ENCODE measurements at regions not wholly inside any gene's neighbourhood (a gene's known extent, or its start where the extent isn't known, plus 50 kb on each side); places are given as distances from the start of the nearest gene placed in this dataset.

DNA sequence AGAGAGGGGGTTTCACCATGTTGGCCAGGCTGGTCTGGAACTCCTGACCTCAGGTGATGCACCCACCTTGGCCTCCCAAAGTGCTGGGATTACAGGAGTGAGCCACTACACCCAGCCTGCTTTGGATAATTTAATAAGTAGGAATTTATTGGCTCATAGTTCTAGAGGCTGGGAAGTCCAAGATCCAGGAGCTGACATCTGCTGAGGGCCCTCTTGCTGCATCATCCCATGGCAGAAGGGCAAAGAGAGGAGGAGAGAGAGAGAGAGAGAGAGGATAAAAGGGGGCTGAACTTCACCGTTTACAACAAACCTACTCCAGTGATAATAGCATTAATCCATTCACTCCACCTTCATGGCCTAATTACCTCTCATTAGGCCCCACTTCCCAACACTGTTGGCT lies 62.0 kb upstream of the HES1 start:
- no peak for DNase-seq

- DNase-seq = no peak
Observed at GRCh38 chr3:194075088-194075615, 60.8 kb upstream of the HES1 start.

GRCh38 chr3:194075802-194076460 lies 60.0 kb upstream of the HES1 start:
- no peak for DNase-seq

- no peak for DNase-seq
Observed at GRCh38 chr3:194076475-194076874, 59.5 kb upstream of the HES1 start.

- no peak for DNase-seq
Observed at GRCh38 chr3:194077602-194078001, 58.3 kb upstream of the HES1 start.

DNA sequence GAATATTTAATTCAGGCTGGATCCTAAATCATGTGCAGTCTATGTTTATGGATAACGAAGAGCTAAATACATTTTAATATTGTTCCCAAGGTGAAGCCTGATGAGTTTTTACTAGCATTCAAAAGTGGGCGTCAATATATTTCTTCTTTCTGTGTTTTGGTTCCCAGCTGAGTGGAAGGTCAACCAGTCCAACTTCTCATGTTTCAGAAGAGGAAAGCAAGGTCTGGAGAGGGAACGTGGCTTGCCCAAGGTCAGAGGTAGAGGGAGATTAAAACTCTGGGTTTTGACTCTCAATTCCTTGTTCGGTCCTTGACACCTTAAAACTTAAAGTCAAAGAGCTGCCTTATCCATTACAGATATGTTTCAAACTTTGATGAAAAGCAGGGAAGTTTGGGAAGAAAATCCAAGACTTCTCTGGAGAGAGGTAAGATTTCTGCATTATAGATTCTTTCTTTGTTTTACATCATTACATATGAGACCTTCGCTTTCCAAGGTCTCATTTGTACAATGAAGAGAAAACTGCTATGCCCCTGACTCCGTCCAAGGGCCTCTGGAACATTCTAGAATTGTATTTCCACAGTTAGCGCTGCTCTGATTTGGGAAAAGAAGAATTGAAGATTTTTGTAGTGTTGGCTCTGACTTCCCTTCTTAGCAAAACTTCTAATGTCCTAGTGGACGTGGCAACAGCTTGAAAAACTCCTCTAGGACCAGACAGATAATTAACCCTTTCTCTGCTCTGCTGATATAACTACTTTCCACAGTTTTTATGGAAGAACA lies 57.7 kb upstream of the HES1 start:
- no peak for DNase-seq

- no peak for DNase-seq
Observed at GRCh38 chr3:194079702-194080172, 56.2 kb upstream of the HES1 start.

DNA sequence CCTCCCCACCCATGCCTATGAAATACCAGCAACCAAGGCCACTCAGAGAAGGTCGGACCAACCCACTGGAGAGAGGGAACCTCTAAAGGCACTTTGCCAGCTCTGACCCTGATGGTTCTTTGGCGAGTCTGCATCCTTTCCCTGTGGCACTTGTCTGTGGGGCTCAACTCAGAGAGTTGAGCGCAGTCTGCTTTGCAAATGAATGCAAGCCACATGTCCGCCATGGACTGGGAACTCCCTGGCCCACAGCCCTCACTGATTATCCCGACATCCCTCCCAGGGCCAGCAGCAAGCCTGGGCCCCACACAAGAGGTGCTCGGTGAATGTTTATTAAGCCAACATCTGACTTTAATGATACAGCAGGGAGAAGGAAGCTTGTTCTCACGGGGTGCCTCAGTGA lies 55.5 kb upstream of the HES1 start:
- no peak for DNase-seq

GRCh38 chr3:194080913-194081800 lies 54.8 kb upstream of the HES1 start:
- no peak for DNase-seq

GRCh38 chr3:194081826-194082225 lies 54.1 kb upstream of the HES1 start:
- DNase-seq = no peak

- DNase-seq = no peak
Observed at GRCh38 chr3:194082743-194083636, 53.0 kb upstream of the HES1 start.

GRCh38 chr3:194083637-194084224 lies 52.2 kb upstream of the HES1 start:
- no peak for DNase-seq

DNA sequence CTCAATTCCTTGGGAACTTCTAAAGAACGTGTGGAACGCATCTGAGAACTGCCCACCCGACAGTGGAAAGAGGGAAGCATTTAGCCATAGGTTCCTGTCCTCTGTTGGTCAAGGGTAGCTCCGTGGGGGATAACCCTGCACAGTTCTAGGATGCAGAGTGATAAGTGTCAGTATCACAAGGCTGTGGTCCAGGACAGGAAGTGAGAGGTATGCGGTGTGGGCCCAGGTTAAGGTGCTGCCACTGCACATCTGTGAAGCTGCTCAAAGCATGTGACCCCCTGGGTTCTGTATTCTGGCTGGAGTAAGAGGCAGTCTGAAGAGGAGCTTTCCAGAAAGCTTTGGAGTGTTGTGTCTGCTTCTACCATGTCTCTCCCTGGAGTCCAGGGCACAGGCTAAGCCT lies 51.7 kb upstream of the HES1 start:
- DNase-seq = no peak
